ENCODE measurements at regions not wholly inside any gene's neighbourhood (a gene's known extent, or its start where the extent isn't known, plus 50 kb on each side); places are given as distances from the start of the nearest gene placed in this dataset.

- TF ChIP-seq, protein P1, sequence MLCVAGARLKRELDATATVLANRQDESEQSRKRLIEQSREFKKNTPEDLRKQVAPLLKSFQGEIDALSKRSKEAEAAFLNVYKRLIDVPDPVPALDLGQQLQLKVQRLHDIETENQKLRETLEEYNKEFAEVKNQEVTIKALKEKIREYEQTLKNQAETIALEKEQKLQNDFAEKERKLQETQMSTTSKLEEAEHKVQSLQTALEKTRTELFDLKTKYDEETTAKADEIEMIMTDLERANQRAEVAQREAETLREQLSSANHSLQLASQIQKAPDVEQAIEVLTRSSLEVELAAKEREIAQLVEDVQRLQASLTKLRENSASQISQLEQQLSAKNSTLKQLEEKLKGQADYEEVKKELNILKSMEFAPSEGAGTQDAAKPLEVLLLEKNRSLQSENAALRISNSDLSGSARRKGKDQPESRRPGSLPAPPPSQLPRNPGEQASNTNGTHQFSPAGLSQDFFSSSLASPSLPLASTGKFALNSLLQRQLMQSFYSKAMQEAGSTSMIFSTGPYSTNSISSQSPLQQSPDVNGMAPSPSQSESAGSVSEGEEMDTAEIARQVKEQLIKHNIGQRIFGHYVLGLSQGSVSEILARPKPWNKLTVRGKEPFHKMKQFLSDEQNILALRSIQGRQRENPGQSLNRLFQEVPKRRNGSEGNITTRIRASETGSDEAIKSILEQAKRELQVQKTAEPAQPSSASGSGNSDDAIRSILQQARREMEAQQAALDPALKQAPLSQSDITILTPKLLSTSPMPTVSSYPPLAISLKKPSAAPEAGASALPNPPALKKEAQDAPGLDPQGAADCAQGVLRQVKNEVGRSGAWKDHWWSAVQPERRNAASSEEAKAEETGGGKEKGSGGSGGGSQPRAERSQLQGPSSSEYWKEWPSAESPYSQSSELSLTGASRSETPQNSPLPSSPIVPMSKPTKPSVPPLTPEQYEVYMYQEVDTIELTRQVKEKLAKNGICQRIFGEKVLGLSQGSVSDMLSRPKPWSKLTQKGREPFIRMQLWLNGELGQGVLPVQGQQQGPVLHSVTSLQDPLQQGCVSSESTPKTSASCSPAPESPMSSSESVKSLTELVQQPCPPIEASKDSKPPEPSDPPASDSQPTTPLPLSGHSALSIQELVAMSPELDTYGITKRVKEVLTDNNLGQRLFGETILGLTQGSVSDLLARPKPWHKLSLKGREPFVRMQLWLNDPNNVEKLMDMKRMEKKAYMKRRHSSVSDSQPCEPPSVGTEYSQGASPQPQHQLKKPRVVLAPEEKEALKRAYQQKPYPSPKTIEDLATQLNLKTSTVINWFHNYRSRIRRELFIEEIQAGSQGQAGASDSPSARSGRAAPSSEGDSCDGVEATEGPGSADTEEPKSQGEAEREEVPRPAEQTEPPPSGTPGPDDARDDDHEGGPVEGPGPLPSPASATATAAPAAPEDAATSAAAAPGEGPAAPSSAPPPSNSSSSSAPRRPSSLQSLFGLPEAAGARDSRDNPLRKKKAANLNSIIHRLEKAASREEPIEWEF (CRISPR knock-in tag; IDR thresholded peaks at IDR 0.05) = no peak
- TF ChIP-seq, protein P2, sequence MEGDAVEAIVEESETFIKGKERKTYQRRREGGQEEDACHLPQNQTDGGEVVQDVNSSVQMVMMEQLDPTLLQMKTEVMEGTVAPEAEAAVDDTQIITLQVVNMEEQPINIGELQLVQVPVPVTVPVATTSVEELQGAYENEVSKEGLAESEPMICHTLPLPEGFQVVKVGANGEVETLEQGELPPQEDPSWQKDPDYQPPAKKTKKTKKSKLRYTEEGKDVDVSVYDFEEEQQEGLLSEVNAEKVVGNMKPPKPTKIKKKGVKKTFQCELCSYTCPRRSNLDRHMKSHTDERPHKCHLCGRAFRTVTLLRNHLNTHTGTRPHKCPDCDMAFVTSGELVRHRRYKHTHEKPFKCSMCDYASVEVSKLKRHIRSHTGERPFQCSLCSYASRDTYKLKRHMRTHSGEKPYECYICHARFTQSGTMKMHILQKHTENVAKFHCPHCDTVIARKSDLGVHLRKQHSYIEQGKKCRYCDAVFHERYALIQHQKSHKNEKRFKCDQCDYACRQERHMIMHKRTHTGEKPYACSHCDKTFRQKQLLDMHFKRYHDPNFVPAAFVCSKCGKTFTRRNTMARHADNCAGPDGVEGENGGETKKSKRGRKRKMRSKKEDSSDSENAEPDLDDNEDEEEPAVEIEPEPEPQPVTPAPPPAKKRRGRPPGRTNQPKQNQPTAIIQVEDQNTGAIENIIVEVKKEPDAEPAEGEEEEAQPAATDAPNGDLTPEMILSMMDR (IDR thresholded peaks at IDR 0.05 in 2 of 3, conservative IDR thresholded peaks at IDR 0.05 in 1 of 3; ENCODE audit: insufficient read depth in 2 of 3, low read depth in 1 of 3, low read length in 3 of 3) = no peak
- no peak for TF ChIP-seq NCOA1 (IDR thresholded peaks at IDR 0.05; ENCODE audit: low read depth)
These were observed 925.0 kb downstream of the GBE1 start (continued) for GRCh38 chr3:80836395-80836794.

GRCh38 chr3:80807577-80807976, 953.9 kb downstream of the GBE1 start:
- Histone ChIP-seq H4K20me1 (replicated peaks; ENCODE audit: control insufficient read depth, insufficient read depth, low read length) (no peaks in the 10 kb centered on the region), H2AFZ (ENCODE audit: low read depth, low read length) (no peak overlapping the region), H3K4me3 (no peak overlapping the region), H3K27ac (ENCODE audit: extremely low read depth, low read depth, low read length) (no peak overlapping the region), H3K9me1 (ENCODE audit: control insufficient read depth, insufficient read depth, low read length) (no peaks in the 10 kb centered on the region), H3K4me1 (replicated peaks in 1 of 2; ENCODE audit: control insufficient read depth in 2 of 2, insufficient read depth in 2 of 2, low read length in 2 of 2) (no peaks in the 10 kb centered on the region), H3K9me3 (replicated peaks; ENCODE audit: control insufficient read depth, insufficient read depth, low read depth, low read length) (no peaks in the 10 kb centered on the region), H3K4me2 (ENCODE audit: insufficient read depth, low read length) (no peak overlapping the region), H3K9ac (ENCODE audit: insufficient read depth in 1 of 2, low read depth in 2 of 2, low read length in 2 of 2) (no peak overlapping the region), H3K27me3 (ENCODE audit: control insufficient read depth in 2 of 2, insufficient read depth in 2 of 2, low read length in 2 of 2) (no peaks in the 10 kb centered on the region), H3K79me2 (ENCODE audit: control insufficient read depth, insufficient read depth, low read length) (no peaks in the 10 kb centered on the region), H3K36me3 (ENCODE audit: control insufficient read depth, insufficient read depth, low read length) (no peaks in the 10 kb centered on the region)
- POLR2A ChIA-PET = no interaction called here
- DNase-seq (ENCODE audit: extremely low read depth in 1 of 4, low spot score in 3 of 4) (no peak), FAIRE-seq (no peak), ATAC-seq (no peak)
- in situ Hi-C loops (cut with MboI) = no loop called here
- CTCF ChIA-PET (ENCODE audit: low intra/inter-chr PET ratio) = no interaction called here
- intact Hi-C loops (cut with micrococcal nuclease) = no loop called here
- WGBS (ENCODE audit: insufficient coverage, low coverage, missing lambda C conversion rate) = 2% methylated on average over 4 of the region's 4 CpGs
- TF ChIP-seq ZKSCAN1 (IDR thresholded peaks at IDR 0.05; ENCODE audit: low read depth, low read length) (no peak), ZNF174 (CRISPR knock-in tag; IDR thresholded peaks at IDR 0.05) (no peak), ZBTB7A (IDR thresholded peaks at IDR 0.05; ENCODE audit: borderline replicate concordance, control insufficient read depth, low read depth, low read length) (no peak), SLC30A9 (CRISPR knock-in tag; IDR thresholded peaks at IDR 0.05) (no peak), POLR2AphosphoS2 (IDR thresholded peaks at IDR 0.05; ENCODE audit: low read length) (no peak), ZNF197 (CRISPR knock-in tag; IDR thresholded peaks at IDR 0.05; ENCODE audit: low read depth) (no peak), POLR2G (IDR thresholded peaks at IDR 0.05; ENCODE audit: low read depth, low read length) (no peak), NR2C2 (CRISPR knock-in tag; IDR thresholded peaks at IDR 0.05) (no peak), NR2C2 (tag; IDR thresholded peaks at IDR 0.05) (no peak)
- TF ChIP-seq, protein P3, sequence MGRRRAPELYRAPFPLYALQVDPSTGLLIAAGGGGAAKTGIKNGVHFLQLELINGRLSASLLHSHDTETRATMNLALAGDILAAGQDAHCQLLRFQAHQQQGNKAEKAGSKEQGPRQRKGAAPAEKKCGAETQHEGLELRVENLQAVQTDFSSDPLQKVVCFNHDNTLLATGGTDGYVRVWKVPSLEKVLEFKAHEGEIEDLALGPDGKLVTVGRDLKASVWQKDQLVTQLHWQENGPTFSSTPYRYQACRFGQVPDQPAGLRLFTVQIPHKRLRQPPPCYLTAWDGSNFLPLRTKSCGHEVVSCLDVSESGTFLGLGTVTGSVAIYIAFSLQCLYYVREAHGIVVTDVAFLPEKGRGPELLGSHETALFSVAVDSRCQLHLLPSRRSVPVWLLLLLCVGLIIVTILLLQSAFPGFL (CRISPR knock-in tag; IDR thresholded peaks at IDR 0.05) = no peak
- BruUV-seq (replicated peaks) = no TSS peak

All from K562 (cell line).